HepG2 (cell line): ENCODE measurements at regions not wholly inside any gene's neighbourhood (a gene's known extent, or its start where the extent isn't known, plus 50 kb on each side); places are given as distances from the start of the nearest gene placed in this dataset.

Experiments used
- ATAC-seq: fragments of 200-7000 bp; cut with Tn5 transposase; 3 replicates; pipeline ENCODE4 v1.9.1; 2020; ENCODE audit warnings: mild to moderate bottlenecking, moderate library complexity
- BruUV-seq: library from RNA; stranded (reverse); fragments of 400-500 nt; replicated peaks from 2 replicates; lab custom pipeline; 2021; lab: Mats Ljungman, UMichigan
- CTCF ChIA-PET: fragments of 300-600 bp; formaldehyde crosslinking; extraction: SDS; loops from one replicate; lab custom pipeline; 2021; ENCODE audit warnings: low total read pairs, inconsistent platforms, low intra/inter-chr PET ratio; lab: Yijun Ruan, JAX
- POLR2A ChIA-PET: fragments of 350-600 bp; sonication (Branson Sonifier 250); formaldehyde crosslinking; loops from one replicate; lab custom pipeline; 2020; ENCODE audit warnings: antibody characterized with exemption, inconsistent platforms; lab: Yijun Ruan, JAX
- DNase-seq: peaks from one replicate; pipeline ENCODE4 v3.0.0-alpha.2; 2015; ENCODE audit warnings: low spot score
- FAIRE-seq: peaks from 3 replicates; lab custom pipeline; 2011; peaks lifted over from hg19 to GRCh38; lab: Jason Lieb, UNC
- H2AFZ ChIP-seq: one replicate; pipeline ENCODE4 v1.6.1; 2011; ENCODE audit warnings: low read length, inconsistent platforms
- H3K27ac ChIP-seq: fragments of 300-600 bp; 3 replicates; pipeline ENCODE4 v1.8.0; 2011; ENCODE audit warnings: mixed run types, mild to moderate bottlenecking, mixed read lengths, low read length, inconsistent platforms; ENCODE audit not compliant: insufficient read depth; ENCODE audit errors: extremely low read length
- H3K27me3 ChIP-seq, 2 experiments: fragments of 200-600 bp in 1 of 2; 2 replicates in 1 of 2; 3 replicates in 1 of 2; pipeline versions ENCODE4 v1.6.0 to v1.8.0; 2011; ENCODE audit warnings: low read length in 2 of 2, mild to moderate bottlenecking in 2 of 2, moderate library complexity in 2 of 2, inconsistent platforms in 1 of 2; ENCODE audit not compliant: insufficient read depth in 2 of 2, control insufficient read depth in 1 of 2
- H3K36me3 ChIP-seq, 2 experiments: fragments of 200-600 bp in 1 of 2; replicated peaks in 1 of 2; 2 replicates in 1 of 2; 3 replicates in 1 of 2; pipeline versions ENCODE4 v1.5.1 to v1.8.0; 2011; ENCODE audit warnings: low read length in 2 of 2, inconsistent platforms in 1 of 2; ENCODE audit not compliant: insufficient read depth in 2 of 2, control insufficient read depth in 1 of 2
- H3K4me1 ChIP-seq: 2 replicates; pipeline ENCODE4 v1.5.1; 2012; ENCODE audit warnings: low read length, inconsistent platforms; ENCODE audit not compliant: insufficient read depth
- H3K4me2 ChIP-seq: 2 replicates; pipeline ENCODE4 v1.6.0; 2011; ENCODE audit warnings: low read depth, low read length, inconsistent platforms
- H3K4me3 ChIP-seq, 3 experiments: fragments of 200-600 bp in 1 of 3; sonication (generic), shearing (Covaris generic) in 1 of 3; replicated peaks in 1 of 3; 2 replicates each; pipeline ENCODE4 v1.5.1; 2011 to 2016; ENCODE audit warnings: low read length in 3 of 3, inconsistent platforms in 2 of 3, low read depth in 2 of 3, mild to moderate bottlenecking in 2 of 3, control low read depth in 1 of 3, mixed read lengths in 1 of 3; ENCODE audit not compliant: insufficient read depth in 1 of 3
- H3K79me2 ChIP-seq: one replicate; pipeline ENCODE4 v1.6.1; 2011; ENCODE audit warnings: low read length, inconsistent platforms; ENCODE audit not compliant: insufficient read depth
- H3K9ac ChIP-seq: 2 replicates; pipeline ENCODE4 v1.6.0; 2011; ENCODE audit warnings: mild to moderate bottlenecking, low read depth, low read length, inconsistent platforms; ENCODE audit not compliant: insufficient read depth
- H3K9me3 ChIP-seq: 2 replicates; pipeline ENCODE4 v1.5.1; 2012; ENCODE audit warnings: mild to moderate bottlenecking, low read length
- H4K20me1 ChIP-seq: 2 replicates; pipeline ENCODE4 v1.6.0; 2011; ENCODE audit warnings: inconsistent platforms, mild to moderate bottlenecking, low read length, moderate library complexity; ENCODE audit not compliant: insufficient read depth
- ATF7-NPFF ChIP-seq: sonication (generic); formaldehyde crosslinking; IDR thresholded peaks from 2 replicates; pipeline ENCODE4 v1.8.1; 2023; ENCODE audit warnings: mild to moderate bottlenecking, low read depth, missing genetic modification reagents, moderate library complexity
- CEBPB ChIP-seq: IDR thresholded peaks from 2 replicates; pipeline ENCODE4 v1.6.1; 2011; ENCODE audit warnings: low read depth, low read length, improper control_type of control experiment, borderline replicate concordance
- EED ChIP-seq: sonication (generic); formaldehyde crosslinking; IDR thresholded peaks from 2 replicates; pipeline ENCODE4 v1.5.0; 2020; ENCODE audit warnings: mild to moderate bottlenecking, missing genetic modification reagents
- GLI4 ChIP-seq: sonication (generic); formaldehyde crosslinking; IDR thresholded peaks from 2 replicates; pipeline ENCODE4 v1.5.1; 2020; ENCODE audit warnings: missing genetic modification reagents, mild to moderate bottlenecking, moderate library complexity, borderline replicate concordance
- JUN ChIP-seq: sonication (generic); formaldehyde crosslinking; IDR thresholded peaks from 2 replicates; pipeline ENCODE4 v1.4.0; 2020; ENCODE audit warnings: mild to moderate bottlenecking, missing genetic modification reagents
- NFE2 ChIP-seq: sonication (generic); formaldehyde crosslinking; IDR thresholded peaks from 2 replicates; pipeline ENCODE4 v1.4.0; 2020; ENCODE audit warnings: missing genetic modification reagents
- PAX8 ChIP-seq: sonication (generic); formaldehyde crosslinking; IDR thresholded peaks from 2 replicates; pipeline ENCODE4 v1.8.0; 2022; ENCODE audit warnings: mild to moderate bottlenecking, missing genetic modification reagents, borderline replicate concordance
- PPARG ChIP-seq: conservative IDR thresholded peaks from 2 replicates; pipeline ENCODE4 v1.6.1; 2016; ENCODE audit warnings: missing biosample characterization, missing genetic modification reagents
- SRSF1 ChIP-seq: fragments of 200-400 bp; formaldehyde crosslinking; optimal IDR thresholded peaks from 2 replicates; pipeline ENCODE3; 2017; ENCODE audit warnings: mild to moderate bottlenecking, low read depth, low read length, moderate library complexity
- TP53 ChIP-seq: sonication (generic); formaldehyde crosslinking; conservative IDR thresholded peaks from 2 replicates; pipeline ENCODE4 v1.4.0; 2020; ENCODE audit warnings: missing genetic modification reagents
- ZNF124 ChIP-seq: sonication (generic); formaldehyde crosslinking; IDR thresholded peaks from 2 replicates; pipeline ENCODE4 v1.4.0; 2020; ENCODE audit warnings: missing genetic modification reagents
- ZNF225 ChIP-seq: sonication (generic); formaldehyde crosslinking; IDR thresholded peaks from 2 replicates; pipeline ENCODE4 v1.4.0; 2020; ENCODE audit warnings: mild to moderate bottlenecking, missing genetic modification reagents
- ZNF329 ChIP-seq: sonication (generic); formaldehyde crosslinking; IDR thresholded peaks from 2 replicates; pipeline ENCODE4 v1.9.0; 2021; ENCODE audit warnings: low read depth, mild to moderate bottlenecking, missing genetic modification reagents
- ZNF468 ChIP-seq: sonication (generic); formaldehyde crosslinking; IDR thresholded peaks from 2 replicates; pipeline ENCODE4 v1.8.0; 2022; ENCODE audit warnings: mild to moderate bottlenecking, moderate library complexity, missing genetic modification reagents
- ZNF709 ChIP-seq: sonication (generic); formaldehyde crosslinking; IDR thresholded peaks from 2 replicates; pipeline ENCODE4 v1.5.0; 2020; ENCODE audit warnings: mild to moderate bottlenecking, missing genetic modification reagents
- WGBS: methylation state at CpG from one replicate; pipeline ENCODE4 v1.1.6; 2017; ENCODE audit warnings: low lambda C conversion rate; 5-methylcytosine and 5-hydroxymethylcytosine counted together
- in situ Hi-C: cut with HindIII; loops from 2 replicates; pipeline ENCODE4 v1.10.0; 2017; ENCODE audit warnings: low pct_unique_long_range_greater_than_20kb; ENCODE audit not compliant: extremely low pct_ligation_motif_present
- intact Hi-C: fragments of 100-400 bp; cut with micrococcal nuclease; formaldehyde crosslinking; loops from one replicate; pipeline ENCODE4 v1.10.0; 2022; ENCODE audit not compliant: unreplicated experiment
- TF ChIP-seq, protein P1 (sequence below): sonication (generic); formaldehyde crosslinking; IDR thresholded peaks from 2 replicates; pipeline ENCODE4 v1.8.0; 2022; ENCODE audit warnings: mild to moderate bottlenecking, missing genetic modification reagents, moderate library complexity

DNA sequence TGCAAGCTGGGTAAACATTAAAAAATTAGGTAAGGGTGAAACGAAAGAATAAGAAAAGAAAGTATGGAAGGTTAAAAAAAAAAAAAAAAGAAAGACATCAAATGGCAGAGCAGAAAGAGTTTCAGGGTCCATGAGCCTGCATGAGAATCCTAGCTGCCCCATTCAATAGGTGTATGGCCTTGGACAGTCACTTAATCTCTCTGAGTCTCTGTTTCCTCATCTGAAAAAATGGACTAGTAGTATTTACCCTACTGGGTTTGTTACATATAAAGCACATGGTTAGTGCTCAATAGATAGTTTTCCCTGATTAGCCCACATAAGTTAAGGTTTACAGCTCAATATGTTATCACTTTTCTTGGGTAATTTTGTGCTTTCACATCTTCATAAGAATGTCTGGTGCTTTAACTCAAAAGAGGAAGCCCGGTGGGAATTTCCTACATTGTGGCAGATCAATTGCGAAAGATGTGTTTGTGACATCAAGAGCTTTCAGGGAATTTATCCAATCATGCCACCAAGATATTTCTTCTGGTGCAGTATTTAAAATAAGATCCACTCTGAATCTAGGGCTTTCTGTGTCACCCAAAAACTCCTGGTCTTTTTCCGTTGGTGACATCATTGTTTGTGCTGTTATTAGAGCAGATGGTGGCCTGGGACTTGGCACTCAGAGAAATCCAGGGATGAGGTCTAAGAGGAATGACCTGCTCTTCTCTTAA, 57.2 kb upstream of the UBE2E1 start:
- in situ Hi-C loops = no loop called here
- H3K27me3 ChIP-seq = peaks cover 1 to 21% of the 10 kb centered on the region in 2 experiments; a peak in 4 of 5 replicates
- WGBS = 1% methylated on average over 4 of the region's 4 CpGs
- no peak overlapping the region for H3K4me2 ChIP-seq
- no peak overlapping the region for H3K4me3 ChIP-seq
- no peak for DNase-seq
- H3K36me3 ChIP-seq = no peaks in the 10 kb centered on the region
- no TSS peak for BruUV-seq
- FAIRE-seq = no peak
- H2AFZ ChIP-seq = no peak overlapping the region
- POLR2A ChIA-PET = no interaction called here
- H3K79me2 ChIP-seq = no peaks in the 10 kb centered on the region
- H3K9me3 ChIP-seq = no peaks in the 10 kb centered on the region
- no peak overlapping the region for H3K9ac ChIP-seq
- peak; percentile 37; the same call in 1 of the 2 replicates for TF ChIP-seq CEBPB
- TF ChIP-seq ZNF709 (CRISPR knock-in tag) = no peak
- no peak for TF ChIP-seq TP53
- intact Hi-C loops = no loop called here
- no peaks in the 10 kb centered on the region for H3K4me1 ChIP-seq
- ATAC-seq = no peak
- H3K27ac ChIP-seq = no peak overlapping the region
- no peaks in the 10 kb centered on the region for H4K20me1 ChIP-seq
- CTCF ChIA-PET = no interaction called here

DNA sequence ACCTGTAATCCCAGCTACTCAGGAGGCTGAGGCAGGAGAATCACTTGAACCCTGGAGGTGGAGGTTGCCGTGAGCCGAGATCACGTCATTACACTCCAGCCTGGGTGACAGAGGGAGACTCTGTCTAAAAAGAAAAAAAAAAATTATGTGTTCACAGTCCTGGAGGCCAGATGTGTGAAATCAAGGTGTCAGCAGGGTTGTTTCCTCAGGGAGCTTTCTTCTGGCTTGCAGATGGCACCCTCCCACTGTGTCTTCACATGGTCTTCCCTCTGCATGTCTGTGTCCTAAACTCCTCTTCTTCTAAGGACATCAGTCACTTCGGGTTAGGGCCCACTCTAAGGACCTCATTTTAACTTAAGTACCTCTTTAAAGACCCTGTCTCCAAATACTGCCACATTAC, 56.1 kb upstream of the UBE2E1 start:
- in situ Hi-C loops = no loop called here
- CTCF ChIA-PET = no interaction called here

More for the DNA sequence above, 56.1 kb upstream of the UBE2E1 start:
- Histone ChIP-seq H3K9me3 (no peaks in the 10 kb centered on the region), H3K9ac (no peak overlapping the region), H4K20me1 (no peaks in the 10 kb centered on the region), H3K4me2 (no peak overlapping the region), H3K27ac (no peak overlapping the region), H3K4me3 (no peak overlapping the region), H3K27me3 (peaks cover 0 to 10% of the 10 kb centered on the region in 2 experiments; a peak in 1 of 5 replicates), H3K79me2 (no peaks in the 10 kb centered on the region), H3K36me3 (no peaks in the 10 kb centered on the region), H3K4me1 (no peaks in the 10 kb centered on the region), H2AFZ (no peak overlapping the region)
- ATAC-seq (no peak), FAIRE-seq (no peak), DNase-seq (no peak)
- POLR2A ChIA-PET = no interaction called here
- intact Hi-C loops = no loop called here
- TF ChIP-seq ZNF124 (CRISPR knock-in tag) = no peak
- TF ChIP-seq ZNF225 (CRISPR knock-in tag) = no peak
- TF ChIP-seq PAX8 (CRISPR knock-in tag) = no peak
- no peak for TF ChIP-seq ZNF329 (CRISPR knock-in tag)
- no peak for TF ChIP-seq ZNF468 (CRISPR knock-in tag)
- TF ChIP-seq, protein P1, sequence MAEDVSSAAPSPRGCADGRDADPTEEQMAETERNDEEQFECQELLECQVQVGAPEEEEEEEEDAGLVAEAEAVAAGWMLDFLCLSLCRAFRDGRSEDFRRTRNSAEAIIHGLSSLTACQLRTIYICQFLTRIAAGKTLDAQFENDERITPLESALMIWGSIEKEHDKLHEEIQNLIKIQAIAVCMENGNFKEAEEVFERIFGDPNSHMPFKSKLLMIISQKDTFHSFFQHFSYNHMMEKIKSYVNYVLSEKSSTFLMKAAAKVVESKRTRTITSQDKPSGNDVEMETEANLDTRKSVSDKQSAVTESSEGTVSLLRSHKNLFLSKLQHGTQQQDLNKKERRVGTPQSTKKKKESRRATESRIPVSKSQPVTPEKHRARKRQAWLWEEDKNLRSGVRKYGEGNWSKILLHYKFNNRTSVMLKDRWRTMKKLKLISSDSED (CRISPR knock-in tag) = no peak
- no peak for TF ChIP-seq EED (CRISPR knock-in tag)
- TF ChIP-seq NFE2 (CRISPR knock-in tag) = no peak
- no peak for TF ChIP-seq ATF7-NPFF
- no peak for TF ChIP-seq PPARG
- no peak for TF ChIP-seq JUN (CRISPR knock-in tag)
- TF ChIP-seq GLI4 = no peak
- no peak for TF ChIP-seq SRSF1
- BruUV-seq = no TSS peak
- WGBS = 25% methylated on average over 4 of the region's 4 CpGs
